IPS DF 19.7 (cell line): ENCODE measurements at regions not wholly inside any gene's neighbourhood (a gene's known extent, or its start where the extent isn't known, plus 50 kb on each side); places are given as distances from the start of the nearest gene placed in this dataset.

Experiments used
- DNase-seq: peaks from one replicate; pipeline ENCODE4 v3.0.0-alpha.2; 2013; ENCODE audit warnings: low read depth, low spot score

- DNase-seq = no peak
Observed at GRCh38 chr2:128450211-128451024, 131.8 kb upstream of the HS6ST1 start.

- DNase-seq = no peak
Observed at GRCh38 chr2:128451084-128452023, 132.7 kb upstream of the HS6ST1 start.

- no peak for DNase-seq
Observed at GRCh38 chr2:128452024-128452411, 133.3 kb upstream of the HS6ST1 start.

GRCh38 chr2:128452536-128453530 lies 134.2 kb upstream of the HS6ST1 start:
- DNase-seq = no peak

DNA sequence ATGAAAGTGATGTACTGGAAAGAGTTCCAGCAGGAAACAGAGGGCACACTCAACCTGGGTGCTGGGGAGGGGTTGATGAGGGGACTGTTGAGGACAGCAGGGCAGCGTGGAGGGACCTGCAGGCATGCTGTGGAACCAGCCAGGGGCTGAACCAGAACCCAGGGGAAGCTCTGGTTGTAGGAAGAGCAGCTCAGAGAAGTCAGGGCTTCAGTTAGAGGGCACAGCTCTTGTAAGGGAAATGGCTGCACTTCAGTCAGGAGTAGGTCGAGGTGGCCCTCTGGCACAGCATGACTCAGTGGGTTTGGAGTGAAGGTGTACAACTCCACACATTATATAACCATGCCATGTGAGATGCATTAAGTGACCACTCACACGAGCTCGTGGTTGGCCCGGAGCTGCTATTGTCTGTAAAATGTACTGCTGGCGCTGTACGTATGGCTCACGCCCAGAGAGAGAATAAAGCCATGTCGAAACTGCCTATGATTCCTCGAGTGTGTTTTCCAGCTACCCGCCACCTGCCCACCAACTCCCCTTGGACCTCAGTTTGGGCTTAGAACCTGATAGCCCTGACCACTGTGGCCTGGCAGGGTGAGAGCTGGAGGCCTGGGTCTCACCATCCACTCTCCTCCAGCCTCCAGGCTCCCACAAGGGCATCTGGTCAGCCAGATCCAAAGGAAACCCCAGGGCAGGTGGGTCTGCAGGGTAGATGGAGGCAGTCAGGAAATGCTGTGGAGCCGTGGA lies 136.5 kb upstream of the HS6ST1 start:
- DNase-seq = no peak

GRCh38 chr2:128455721-128456050 lies 137.0 kb upstream of the HS6ST1 start:
- DNase-seq = no peak

DNA sequence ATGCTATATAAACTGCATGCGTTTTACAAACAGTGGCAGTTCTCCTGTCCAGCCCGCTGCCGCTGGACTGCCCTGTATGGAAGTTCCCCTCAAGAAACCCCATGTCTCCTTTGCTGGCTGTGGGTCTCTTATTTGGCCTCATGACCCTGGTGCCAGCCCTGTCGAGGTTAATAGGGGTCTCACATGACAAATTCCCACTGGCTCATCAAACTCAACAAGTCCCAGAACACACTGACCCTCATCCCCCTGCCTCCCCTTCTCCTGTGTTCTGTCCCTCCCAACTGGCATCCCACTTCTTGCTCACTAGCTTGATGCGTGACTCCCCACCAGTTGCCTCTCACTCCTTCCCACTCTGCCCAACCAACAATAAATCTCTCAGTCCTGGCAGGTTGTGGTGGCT lies 137.6 kb upstream of the HS6ST1 start:
- no peak for DNase-seq

GRCh38 chr2:128457006-128457604 lies 138.4 kb upstream of the HS6ST1 start:
- DNase-seq = no peak

DNA sequence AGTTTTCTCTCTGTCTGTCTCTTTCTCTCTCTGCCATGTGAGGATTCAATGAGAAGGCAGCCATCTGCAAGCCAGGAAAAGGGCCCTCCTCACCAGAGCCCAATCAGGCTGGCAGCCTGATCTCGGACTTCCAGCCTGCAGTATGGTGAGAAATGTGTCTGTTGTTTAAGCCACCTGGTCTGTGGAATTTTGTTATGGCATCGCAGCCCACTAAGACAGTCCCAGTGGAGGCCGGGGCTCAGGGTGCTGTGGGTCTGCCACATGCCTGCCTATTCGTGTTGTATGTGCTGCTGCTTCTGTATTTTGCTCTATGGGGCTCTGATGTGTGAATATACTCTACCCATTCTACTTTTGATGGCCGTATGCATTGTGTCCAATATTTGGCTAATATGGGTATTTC lies 139.0 kb upstream of the HS6ST1 start:
- DNase-seq = no peak

DNA sequence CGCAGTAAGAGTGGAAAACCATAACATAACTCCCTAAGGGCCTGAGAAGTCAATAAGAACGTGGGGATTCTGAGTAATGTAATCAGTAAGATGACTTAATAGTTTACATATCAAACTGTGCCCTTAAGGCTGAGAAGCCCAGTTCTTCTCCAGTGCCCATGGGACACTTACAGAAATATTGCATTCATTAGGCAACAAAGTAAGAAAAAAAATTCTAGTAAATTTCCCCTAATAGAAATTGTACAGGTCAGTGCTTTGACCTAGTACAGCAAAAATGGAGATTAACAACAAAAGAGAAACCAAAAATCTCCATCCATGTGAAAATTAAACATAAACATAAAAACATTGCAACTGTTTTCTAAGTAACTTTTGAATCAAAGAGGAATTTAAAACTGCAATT lies 139.8 kb upstream of the HS6ST1 start:
- no peak for DNase-seq

- DNase-seq = no peak
Observed at GRCh38 chr2:128464456-128464855, 145.8 kb upstream of the HS6ST1 start.

GRCh38 chr2:128465246-128466170 lies 146.8 kb upstream of the HS6ST1 start:
- DNase-seq = no peak

GRCh38 chr2:128466376-128466775 lies 147.7 kb upstream of the HS6ST1 start:
- no peak for DNase-seq

DNA sequence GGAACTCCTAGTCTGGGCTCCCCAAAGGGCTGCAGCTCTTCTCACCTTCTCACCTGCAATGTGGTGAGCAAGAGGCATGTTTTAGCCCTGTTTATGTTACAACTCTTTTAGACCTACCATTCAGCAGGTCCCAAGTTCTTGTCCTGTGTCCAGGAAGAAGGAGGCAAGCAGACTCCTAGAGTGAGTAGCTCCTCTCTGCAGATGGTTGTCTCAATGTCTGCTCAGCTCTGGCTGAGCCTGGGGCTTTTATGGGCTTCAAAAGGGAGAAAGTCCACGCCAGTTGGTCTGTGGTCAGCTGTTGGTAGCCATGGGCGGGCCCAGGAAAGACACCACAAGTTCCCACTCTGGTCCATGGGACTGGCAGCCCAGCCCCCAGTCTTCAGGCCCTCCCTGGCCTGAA lies 148.1 kb upstream of the HS6ST1 start:
- DNase-seq = no peak

DNA sequence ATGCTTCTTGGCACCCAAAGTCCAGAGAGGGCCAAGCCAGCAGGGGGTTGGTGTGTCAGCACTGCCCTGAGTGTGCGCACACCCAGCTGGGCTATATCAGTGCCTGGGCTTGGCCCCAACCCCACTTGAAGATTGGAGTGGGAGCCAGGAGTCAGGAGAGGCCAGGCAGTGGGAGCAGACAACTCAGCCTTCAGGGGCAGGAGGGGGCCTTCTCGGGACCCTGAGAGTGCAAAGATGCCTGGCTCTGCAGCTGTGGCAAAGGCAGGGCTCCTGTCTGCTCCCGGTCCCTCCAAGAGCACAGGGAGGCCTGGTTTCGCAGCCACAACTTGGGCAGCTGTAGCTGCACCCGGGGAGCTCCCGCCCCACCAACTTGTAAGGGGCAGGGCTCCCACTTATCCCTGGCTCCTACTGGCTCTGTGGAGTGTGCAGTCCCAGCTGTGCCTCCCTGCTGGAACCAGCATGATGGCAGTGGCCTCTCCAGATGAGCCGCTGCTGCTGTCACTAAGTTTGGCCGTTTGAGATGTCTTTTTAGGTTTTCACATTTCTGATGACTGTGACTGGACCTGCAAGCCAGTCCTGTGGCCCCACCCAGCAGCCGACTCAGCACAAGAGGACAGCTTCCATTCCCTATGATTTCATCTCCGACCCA lies 148.8 kb upstream of the HS6ST1 start:
- DNase-seq = no peak

- DNase-seq = no peak
Observed at GRCh38 chr2:128468186-128468920, 149.7 kb upstream of the HS6ST1 start.

DNA sequence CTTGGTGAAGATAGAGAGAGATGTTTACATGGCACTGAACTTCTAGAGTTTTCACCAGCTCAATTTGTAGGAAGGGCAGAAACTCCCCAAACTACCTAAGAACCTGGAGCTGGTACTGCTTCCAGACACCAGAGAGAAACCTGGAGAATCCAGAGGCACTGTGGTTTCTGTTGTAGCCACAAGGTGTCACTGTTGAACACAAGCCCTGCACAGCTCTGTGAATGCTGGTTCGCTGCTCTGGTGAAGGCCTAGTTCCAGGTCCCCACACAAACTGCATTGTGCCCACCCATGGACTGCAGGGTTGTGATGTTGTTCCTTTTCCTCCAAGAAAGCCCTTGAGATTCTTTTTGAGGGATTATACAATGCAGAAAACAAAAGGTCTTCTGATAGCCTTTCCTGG lies 150.5 kb upstream of the HS6ST1 start:
- DNase-seq = no peak

DNA sequence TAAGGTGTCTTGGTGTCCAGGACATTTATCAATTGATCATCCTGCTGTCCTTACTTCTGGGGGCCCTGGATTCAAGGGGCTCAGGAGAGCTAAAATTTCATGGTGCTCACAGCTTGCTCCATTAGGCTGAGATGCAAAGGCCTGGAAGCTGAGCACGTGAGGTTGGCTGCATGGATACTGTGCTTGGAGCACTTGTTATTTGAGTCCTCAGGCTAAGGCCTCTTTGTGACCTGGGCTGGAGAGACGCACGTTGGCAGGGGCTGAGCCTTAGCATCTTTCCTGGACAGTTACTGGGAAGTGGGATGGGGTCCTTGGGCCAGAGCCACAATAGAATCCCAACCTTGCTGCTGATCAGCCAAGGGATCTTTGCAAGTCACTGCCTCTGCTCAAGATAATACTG lies 151.2 kb upstream of the HS6ST1 start:
- no peak for DNase-seq
